Right ventricle myocardium superior (tissue), 1 donor: ENCODE measurements at regions not wholly inside any gene's neighbourhood (a gene's known extent, or its start where the extent isn't known, plus 50 kb on each side); places are given as distances from the start of the nearest gene placed in this dataset.
"Not testable (repeated sequence)": the region's sequence is repeated elsewhere in the genome, so short reads cannot be mapped to it uniquely, and the experiment has no call there.

Source experiments
- ATAC-seq: fragments of 200-7000 bp; cut with Tn5 transposase; one replicate; pipeline ENCODE4 v1.9.1; 2020; ENCODE audit warnings: mild to moderate bottlenecking; ENCODE audit not compliant: poor library complexity
- DNase-seq: peaks from one replicate; pipeline ENCODE4 v3.0.0-alpha.2; 2020
- intact Hi-C: fragments of 100-400 bp; cut with DNase I; formaldehyde crosslinking; loops from one replicate; pipeline ENCODE4 v1.11.2; 2022
- donor health status: DM: no; HTN: yes; CAD: no; lungs with severe emphysema.

DNA sequence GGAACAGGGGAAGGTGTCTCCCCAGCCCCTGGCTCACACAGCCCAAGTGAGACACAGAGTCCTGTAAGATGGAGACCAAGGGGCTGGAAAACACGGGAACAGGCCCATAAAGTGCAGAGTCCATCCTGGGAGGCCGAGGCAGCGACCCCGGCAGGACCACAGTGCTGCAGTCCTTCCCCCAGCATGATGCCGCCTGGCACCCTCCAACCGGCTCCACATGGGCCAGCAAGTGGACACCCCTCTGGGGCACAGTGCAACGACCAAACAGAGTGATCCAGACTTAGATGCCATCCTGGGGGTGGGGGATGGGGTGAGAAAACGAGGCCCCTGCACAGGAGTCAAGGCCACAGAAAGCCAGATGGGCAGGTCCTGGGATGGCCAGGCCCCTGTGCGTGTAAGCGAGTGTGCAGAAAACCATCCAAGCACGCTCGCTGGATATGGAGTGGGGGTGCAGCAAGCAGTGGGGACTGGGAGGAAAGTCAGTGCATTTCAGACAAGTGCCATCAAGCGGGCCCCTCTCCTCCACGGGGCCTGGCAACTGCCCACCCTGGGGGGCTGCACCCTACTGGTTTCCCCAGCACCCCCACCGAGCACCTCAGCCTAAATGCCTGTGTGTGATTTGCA is 104.7 kb downstream of the NPIPB11 start:
- intact Hi-C loops, DNase-seq, ATAC-seq: not testable (repeated sequence)

DNA sequence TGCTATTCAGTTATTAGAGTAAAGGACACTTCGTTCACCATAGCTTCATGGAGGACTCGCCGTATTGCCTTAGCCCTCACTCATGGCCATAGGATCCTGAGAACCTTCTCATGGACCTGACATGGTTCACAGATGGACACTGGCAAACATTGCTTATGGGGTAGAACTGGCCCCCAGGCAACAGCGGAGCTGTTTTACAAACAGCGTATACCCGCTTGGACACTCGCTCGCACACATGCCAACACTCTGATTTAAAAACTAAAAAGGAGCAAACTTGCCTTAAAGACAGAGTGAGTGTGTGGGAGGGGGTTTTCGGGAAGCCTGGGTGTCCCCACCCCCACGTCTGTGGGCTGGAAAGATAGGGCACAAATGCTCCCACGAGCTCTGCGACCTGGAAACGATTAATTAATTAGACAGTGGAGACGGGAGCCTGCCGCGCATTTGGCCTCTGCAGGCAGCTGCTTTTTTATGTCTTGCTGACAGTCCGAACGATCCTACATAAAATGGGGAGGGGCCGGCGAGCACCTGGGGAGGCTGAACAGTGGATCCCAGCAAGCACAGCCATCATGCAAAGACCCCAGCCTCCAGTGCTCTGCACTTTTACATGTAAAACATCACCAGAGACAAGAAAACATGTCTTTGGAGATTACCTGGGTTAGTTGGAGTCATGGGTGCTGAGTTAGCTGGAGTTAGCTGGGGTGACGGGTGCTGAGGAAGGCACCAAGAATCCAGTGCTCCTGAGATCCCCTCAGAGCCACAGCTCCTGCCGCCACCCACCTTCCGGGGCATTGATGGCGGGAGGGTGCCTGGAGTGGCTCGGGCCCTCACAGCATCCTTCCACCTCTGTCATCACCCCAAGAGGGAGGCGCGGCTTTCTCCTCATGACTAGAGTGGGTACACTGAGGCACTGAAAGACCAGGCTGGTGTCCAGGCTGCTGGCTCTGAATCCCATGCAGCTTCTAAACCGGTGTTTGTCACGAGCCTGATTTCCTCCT is 105.7 kb downstream of the NPIPB11 start:
- ATAC-seq = peak; percentile 6
- intact Hi-C loops, DNase-seq: not testable (repeated sequence)

DNA sequence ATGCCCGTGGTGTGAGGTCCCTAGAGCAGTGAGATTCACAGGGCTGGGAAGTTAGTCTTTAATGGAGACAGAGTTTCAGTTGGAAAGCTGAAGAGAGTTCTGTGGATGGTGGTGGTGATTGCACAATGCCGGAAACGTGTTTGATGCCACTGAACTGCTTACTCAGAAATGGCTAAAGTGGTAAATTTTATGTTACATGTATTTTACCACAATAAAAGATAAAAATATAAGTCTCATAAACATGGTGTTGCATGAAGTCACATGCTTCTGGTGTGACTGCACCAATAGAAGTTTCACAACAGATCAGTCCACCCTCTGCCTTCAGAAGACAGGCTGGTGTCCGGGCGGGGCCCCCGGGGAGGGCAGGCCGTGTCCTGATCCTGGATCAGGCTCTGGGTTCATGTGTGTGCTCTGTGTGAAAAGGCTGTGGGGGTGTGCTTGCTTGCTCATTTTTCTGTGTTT is 106.5 kb downstream of the NPIPB11 start:
- intact Hi-C loops = not testable (repeated sequence)
- peak; percentile 74 for DNase-seq
- ATAC-seq = peak; percentile 79

DNA sequence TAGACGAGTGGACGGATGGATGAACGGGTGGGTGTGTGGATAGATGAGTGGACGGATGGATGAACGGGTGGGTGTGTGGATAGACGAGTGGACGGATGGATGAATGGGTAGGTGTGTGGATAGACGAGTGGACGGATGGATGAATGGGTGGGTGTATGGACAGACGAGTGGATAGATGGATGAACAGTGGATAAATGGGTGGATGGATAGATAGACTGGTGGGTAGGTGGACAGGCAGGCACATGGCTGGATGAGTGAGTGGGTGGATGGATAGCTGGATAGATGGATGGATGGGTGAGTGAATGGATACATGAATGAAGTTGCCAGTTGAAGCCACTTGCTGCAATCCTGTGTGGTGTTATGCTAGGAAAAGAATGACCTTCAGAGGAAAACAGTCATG is 107.5 kb downstream of the NPIPB11 start:
- ATAC-seq, DNase-seq, intact Hi-C loops: not testable (repeated sequence)

DNA sequence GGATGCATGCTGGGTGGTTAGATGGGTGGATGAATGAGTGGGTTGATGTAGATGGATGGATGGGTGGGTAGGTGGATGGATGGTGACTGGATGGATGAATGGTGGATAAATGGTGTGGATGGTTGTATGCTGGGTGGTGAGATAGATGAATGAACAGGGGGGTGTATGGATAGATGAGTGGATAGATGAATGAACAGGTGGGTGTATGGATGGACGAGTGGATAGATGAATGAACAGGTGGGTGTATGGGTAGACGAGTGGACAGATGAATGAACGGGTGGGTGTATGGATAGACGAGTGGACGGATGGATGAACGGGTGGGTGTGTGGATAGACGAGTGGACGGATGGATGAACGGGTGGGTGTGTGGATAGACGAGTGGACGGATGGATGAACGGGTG is 108.2 kb downstream of the NPIPB11 start:
- intact Hi-C loops, DNase-seq, ATAC-seq: not testable (repeated sequence)

DNA sequence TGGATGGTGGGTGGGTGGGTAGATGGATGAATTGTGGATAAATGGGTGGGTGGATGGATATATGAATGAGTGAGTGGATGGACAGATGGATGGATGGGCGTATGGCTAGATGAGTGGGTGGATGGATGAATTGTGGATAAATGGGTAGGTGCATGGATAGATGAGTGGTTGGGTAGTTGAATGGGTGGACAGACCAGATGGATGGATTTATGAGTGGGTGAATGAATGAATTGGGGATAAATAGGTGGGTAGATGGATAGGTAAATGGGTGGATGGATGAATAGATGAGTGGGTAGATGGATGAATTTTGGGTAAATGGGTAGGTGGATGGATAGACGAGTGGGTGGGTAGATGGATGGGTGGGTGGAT is 108.7 kb downstream of the NPIPB11 start:
- intact Hi-C loops, DNase-seq, ATAC-seq: not testable (repeated sequence)

DNA sequence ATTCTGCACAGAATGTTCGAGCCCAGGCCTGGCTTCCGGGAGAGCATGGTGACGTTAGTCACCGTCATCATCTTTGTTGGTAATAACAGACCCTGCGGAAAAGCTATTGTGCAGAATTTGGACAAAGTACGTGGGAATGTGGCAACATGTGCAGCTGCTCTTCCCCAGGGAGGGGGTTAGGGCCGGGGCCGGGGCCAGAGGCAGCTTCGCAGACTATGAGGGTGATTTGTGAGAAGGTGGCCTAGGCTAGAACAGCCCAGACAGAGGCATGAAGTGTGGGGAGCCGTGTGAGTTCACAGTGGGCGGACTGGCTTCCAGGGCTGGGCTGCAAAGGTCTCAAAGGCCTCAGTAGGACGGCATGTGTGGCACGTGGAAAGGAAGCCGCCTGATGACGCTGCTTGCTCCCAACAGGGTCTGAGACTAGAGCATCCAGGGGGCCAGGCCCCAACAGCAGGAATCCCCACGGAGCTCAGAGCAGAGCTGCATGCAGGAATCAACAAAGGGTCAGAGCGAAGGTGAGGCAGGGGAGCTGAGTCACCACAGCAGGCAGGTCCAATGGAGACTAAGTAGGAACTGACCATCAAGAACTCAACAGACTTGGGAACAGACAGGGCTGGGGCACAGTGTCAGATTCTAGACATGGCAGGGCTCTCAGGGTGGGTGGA is 109.2 kb downstream of the NPIPB11 start:
- intact Hi-C loops, DNase-seq, ATAC-seq: not testable (repeated sequence)

DNA sequence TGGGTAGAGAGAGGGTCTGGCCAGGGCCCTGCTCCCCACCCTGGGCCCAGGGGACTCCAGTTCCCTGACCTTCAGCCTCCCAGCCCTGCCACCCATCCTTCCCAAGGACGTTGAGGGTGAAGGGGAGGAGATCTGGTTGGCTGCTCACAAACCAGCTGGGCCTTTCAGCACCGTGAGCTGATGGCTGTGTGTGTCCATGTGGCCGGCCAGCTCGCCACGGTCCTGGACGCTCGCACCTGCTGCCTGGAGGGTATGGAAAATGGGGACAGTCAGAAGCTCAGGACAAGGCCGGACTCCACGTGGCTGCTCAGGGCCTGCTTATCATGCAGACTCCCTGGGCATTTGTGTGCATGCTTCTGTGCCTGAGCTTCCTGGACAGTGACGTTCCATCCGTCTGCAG is 110.3 kb downstream of the NPIPB11 start:
- intact Hi-C loops, ATAC-seq: not testable (repeated sequence)
- DNase-seq = peak; percentile 44

DNA sequence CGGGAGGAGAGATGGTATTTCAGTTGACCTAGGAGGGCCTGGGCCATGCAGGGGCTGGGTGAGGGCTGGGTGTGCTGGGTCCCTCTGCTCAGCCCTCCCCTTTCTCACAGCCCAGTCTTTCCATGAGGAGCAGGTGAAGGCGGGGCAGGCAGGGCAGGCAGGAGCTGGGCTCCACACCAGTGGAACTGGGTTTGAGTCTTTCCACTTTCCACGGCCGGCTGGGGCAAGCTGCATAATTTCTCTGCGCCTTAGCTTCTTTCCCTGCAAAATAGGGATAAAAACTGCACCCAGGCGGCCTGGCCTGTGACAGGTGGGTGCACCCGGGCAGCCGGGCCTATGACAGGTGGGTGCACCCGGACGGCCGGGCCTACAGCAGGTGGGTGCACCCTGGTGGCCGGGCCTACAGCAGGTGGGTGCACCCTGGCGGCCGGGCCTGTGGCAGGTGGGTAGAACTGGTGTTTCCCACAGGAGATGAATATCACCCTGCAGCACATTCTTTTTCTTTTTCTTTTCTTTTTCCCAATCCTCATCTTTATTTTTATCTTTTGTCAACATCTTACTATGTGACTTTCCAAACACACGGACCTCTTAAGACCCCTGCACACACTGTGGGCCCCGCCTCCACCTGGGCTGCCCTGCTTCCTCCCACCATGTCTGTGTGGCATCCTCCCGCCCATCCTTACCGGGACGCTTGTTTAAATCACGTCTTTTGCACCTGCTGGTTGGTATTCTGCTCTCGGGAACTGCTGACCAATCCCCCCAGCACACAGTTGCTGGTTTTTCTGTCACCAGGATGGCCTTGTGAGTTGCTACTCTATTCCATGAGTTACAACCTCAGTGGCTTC is 111.3 kb downstream of the NPIPB11 start:
- ATAC-seq, intact Hi-C loops, DNase-seq: not testable (repeated sequence)

DNA sequence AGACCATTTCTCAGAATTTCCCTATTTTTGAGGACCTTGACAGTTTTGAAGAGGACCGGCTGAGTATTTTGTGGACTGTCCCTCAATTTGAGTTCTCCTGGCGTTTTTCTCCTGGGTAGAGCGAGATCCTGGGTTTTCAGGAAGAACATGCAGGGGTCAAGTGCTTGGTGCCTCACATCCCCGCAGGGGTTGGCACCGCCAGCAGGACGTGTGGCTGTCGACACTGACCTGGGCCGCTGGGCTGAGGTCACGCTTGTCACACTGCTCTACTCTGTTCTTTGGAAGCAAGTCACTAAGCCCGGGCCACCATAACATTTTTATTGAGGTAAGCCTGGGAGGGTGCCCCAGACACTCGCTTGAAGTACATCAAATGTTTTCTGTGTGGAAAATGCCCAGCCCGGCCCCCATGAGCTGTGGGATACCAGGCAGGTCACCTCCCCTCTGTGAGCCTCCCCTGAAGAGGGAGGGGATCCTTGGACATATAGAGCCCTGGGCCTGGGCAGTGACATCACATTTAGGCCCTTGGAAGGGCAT is 112.0 kb downstream of the NPIPB11 start:
- ATAC-seq, intact Hi-C loops: not testable (repeated sequence)
- DNase-seq = peak; percentile 46

DNA sequence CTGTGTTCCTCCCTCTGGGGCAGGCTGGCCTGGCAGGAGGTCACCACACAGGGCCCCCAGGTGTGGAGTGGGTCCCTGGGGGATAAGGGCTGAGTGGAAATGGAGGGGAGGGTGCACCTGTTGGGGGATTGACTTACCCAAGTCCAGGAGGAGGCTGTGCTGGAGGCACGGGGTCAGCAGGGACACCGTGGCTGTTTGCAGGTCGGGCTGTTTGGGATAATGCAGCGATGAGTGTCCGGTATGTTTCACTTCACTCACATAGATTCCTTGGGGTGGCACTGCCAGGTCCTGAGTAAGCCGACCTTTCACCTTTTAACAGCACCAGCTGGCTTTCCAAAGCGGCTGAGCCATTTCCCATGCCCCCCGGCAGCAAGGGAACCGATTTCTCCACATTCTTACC is 113.0 kb downstream of the NPIPB11 start:
- ATAC-seq (peak; percentile 30), DNase-seq (peak; percentile 42)
- intact Hi-C loops = not testable (repeated sequence)

DNA sequence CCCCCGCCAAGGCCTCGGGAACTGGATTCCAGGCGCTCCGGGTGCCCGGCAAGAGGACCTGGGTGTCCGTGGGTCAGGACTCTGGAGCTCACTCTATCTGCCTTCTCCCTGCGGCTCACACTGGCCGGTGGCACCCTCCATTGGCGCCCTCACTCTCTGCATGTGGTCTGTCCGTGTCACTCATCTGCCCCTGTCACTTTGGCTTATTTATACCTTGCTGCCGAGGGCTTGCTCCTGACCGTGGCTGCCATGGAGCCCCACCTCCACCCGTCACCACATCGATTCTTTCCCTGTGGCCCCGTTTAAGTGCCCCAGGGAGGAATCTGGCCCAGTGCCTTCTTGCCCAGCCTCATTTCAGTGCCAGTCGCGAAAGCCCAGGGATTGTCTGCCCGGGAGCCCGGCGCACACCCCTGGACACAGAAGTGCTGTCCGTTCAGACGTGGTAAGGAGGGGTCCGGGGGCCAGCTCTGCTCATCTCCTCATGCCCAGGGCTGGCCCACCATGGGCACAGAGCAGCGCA is 113.5 kb downstream of the NPIPB11 start:
- intact Hi-C loops = not testable (repeated sequence)
- peak; percentile 52 for ATAC-seq
- peak; percentile 73 for DNase-seq

DNA sequence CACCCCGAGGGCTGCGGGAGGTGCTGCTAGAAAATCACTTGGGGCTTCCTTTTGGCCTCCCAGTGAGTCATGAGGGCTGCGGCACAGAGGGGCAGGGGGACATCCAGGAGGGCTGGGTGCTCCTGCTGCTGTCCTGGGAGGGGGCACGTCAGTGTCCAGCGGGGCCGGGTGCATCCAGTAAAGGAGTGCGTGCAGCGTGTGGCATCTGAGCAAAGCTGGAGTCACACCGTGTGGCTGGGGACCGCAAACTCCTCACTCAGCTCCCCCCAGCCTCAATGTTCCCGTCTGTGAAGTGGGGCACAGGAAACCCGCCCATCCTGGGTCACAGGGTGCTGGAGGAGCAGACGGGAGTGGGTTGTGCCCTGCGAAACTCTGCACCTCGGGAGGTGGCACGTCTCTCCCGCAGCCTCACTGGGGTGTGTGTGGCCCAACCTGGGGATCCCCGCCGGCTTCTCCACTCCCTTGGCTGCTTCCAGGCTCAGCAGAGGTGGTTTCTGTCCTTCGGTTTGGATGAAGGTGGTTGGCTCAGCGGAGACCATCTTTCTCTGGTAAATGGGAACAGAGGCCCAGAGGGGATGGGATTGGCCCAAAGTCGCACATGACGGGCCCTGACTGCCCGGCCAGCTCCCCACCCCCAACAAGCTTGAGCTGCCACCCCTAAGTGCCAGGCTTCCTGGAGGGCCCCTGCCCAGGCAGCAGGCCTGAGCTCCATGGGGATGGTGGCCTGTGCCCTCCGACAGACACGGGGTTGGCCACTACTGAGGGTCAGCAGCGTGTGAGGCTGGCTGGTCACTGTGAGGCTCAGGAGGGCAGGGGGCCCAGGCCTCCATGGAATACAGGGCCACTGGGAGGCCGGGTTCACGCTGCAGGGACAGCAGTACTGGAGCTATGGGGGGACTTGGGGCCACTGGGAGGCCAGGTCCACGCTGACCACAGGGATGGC is 114.9 kb downstream of the NPIPB11 start:
- intact Hi-C loops = not testable (repeated sequence)

DNA sequence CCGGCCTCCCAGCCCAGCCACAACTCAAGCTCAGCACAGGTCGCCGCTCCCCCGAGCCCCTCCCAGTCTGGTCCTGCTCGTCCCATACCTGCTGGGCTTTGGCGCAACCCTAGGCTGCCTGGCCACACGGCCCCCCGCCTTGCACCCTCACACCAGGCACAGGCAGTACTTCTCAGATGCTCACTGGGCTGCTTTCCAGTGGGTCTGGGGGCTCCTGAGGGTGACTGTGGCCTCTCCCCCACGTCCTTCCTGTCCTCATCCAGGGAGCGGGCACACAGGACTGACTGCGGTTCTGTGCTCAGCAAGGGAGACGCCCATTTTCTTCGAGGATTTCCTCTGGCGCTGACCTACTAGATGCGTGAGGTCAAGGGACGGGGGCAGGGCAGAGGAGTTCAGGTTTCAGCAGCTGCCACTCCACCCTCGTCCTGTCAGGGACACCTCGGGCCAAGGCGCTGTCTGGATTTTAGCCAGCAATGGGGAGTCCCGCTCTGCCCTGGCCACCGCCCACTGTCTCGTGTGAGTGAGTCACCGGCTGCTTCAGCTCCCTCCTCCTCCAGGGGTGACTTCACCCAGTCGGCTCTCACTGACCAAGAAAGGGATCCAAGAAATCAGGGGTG is 115.8 kb downstream of the NPIPB11 start:
- ATAC-seq = peak; percentile 80
- peak; percentile 96 for DNase-seq
- intact Hi-C loops = no loop called here

More for the DNA sequence above, 114.9 kb downstream of the NPIPB11 start:
- peak; percentile 43 for DNase-seq
- not testable (repeated sequence) for ATAC-seq

DNA sequence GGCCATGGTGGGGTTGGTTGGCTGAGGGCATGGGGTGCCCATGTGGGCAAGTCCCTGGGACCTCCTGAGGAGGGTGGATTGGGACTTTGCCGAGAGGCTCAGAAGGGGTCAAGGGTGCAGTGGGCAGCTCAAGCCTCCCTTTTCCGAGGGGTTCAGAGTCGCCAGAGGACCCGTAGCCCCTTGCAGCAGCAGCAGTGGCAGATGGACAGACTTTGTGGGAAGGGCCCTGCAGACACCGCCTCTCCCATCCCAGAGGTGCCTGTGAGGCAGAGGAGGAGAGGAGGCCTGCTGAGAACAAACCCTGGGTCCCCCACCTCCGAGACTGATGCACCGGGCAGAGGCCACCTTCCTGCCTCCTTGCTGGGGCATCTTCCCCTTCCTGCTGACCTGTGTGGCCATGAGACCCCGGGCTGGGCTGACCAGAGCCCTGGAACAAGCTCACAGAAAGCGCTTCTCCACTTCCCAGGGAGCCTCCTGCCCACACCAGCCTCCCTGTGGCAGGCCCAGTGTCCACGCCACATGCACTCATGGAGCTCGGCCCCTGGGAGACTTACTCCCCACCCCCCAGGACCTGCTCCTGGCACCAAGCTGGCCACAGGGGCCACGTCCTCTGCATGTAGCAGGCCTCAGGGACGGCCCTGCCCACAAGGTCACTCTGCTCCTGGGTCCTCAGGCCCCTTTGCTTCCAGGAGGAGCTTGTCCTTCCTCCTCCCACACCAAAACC is 116.8 kb downstream of the NPIPB11 start:
- DNase-seq, intact Hi-C loops: not testable (repeated sequence)
- ATAC-seq = peak; percentile 1
